K562 (cell line): ENCODE measurements at regions not wholly inside any gene's neighbourhood (a gene's known extent, or its start where the extent isn't known, plus 50 kb on each side); places are given as distances from the start of the nearest gene placed in this dataset.

Source experiments
- EGR1 ChIP-seq: fragments of 450-650 bp; conservative IDR thresholded peaks from 2 replicates; pipeline ENCODE4 v1.6.1; 2017; ENCODE audit warnings: mild to moderate bottlenecking
- FOXK2 ChIP-seq, 2 experiments: fragments of 450-650 bp; IDR thresholded peaks in 1 of 2; conservative IDR thresholded peaks in 1 of 2; 2 replicates each; pipeline ENCODE4 v1.6.1; 2016; ENCODE audit warnings: low read depth in 2 of 2, mild to moderate bottlenecking in 1 of 2
- MAX ChIP-seq: sonication (generic); formaldehyde crosslinking; IDR thresholded peaks from 2 replicates; pipeline ENCODE4 v1.9.0; 2022; ENCODE audit warnings: mild to moderate bottlenecking, missing genetic modification reagents
- PCBP1 ChIP-seq: fragments of 200-400 bp; formaldehyde crosslinking; IDR thresholded peaks from 2 replicates; pipeline ENCODE4 v1.6.1; 2018; ENCODE audit warnings: mild to moderate bottlenecking, low read depth, low read length; ENCODE audit not compliant: poor library complexity, severe bottlenecking
- POLR2A ChIP-seq: fragments of 450-650 bp; conservative IDR thresholded peaks from 2 replicates; pipeline ENCODE4 v1.6.1; 2016
- THAP7 ChIP-seq: fragments of 250-450 bp; sonication (Bioruptor Pico); IDR thresholded peaks from 2 replicates; pipeline ENCODE4 v1.5.0; 2021
- ZNF384 ChIP-seq: IDR thresholded peaks from 2 replicates; pipeline ENCODE4 v1.6.1; 2012; ENCODE audit warnings: low read depth, low read length, improper control_type of control experiment
- ZNF407 ChIP-seq: fragments of 450-650 bp; IDR thresholded peaks from 2 replicates; pipeline ENCODE4 v1.6.1; 2016; ENCODE audit warnings: low read depth
- ZNF518B ChIP-seq: fragments of 250-450 bp; sonication (Bioruptor Pico); IDR thresholded peaks from 2 replicates; pipeline ENCODE4 v1.5.0; 2021; ENCODE audit warnings: mild to moderate bottlenecking, moderate library complexity

- TF ChIP-seq ZNF407 (no peak), ZNF384 (no peak), PCBP1 (no peak), FOXK2 (conservative IDR thresholded peaks at IDR 0.05 in 1 of 2, IDR thresholded peaks at IDR 0.05 in 1 of 2; ENCODE audit: low read depth in 2 of 2) (no peak), MAX (no peak), ZNF518B (no peak), THAP7 (no peak), EGR1 (no peak), POLR2A (no peak)
Measured at GRCh38 chr19:32098968-32099367, 246.4 kb upstream of the ZNF507 start.
